IPS-NIHi11 (cell line): ENCODE measurements at regions not wholly inside any gene's neighbourhood (a gene's known extent, or its start where the extent isn't known, plus 50 kb on each side); places are given as distances from the start of the nearest gene placed in this dataset.

Experiments used
- DNase-seq: peaks from one replicate; pipeline ENCODE4 v3.0.0; 2012; ENCODE audit warnings: mixed read lengths, low spot score

DNA sequence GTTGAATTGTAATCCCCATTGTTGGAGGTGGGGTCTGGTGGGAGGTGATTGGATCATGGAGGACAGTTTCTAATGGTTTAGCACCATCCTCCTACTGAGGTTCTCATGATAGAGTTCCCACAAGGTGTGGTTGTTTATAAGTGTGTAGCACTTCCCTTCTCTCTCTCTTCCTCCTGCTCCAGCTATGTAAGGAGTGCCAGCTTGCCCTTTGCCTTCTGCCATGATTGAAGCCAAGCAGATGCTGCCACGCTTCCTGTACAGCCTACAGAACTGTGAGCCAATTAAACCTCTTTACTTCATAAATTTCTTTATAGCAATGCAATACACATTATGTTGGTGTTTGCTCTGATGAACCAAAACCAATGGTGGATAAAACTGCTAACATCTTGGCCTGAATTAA lies 238.2 kb downstream of the EFNB2 start:
- DNase-seq = no peak

- no peak for DNase-seq
Measured at GRCh38 chr13:106296723-106297122, 238.7 kb downstream of the EFNB2 start.

DNA sequence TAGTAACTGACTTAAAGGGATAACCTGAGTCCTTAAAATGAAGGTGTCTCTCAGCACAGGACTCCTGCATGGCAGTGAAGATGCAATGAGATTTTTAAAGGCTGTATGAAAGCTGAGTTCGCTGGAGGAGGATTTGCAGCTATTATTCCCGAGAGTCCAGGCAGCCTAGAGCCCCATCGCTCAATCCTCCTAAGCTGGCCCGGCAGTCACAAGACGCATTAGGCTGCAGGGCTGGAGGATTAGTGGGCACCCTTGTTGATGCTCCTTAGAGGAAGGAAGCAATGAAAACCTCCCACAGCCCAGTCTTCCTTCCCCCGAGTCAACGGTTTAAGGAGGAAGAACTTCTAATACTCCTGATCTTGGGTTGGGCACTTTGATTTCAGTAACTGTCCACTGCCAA lies 239.5 kb downstream of the EFNB2 start:
- no peak for DNase-seq

DNA sequence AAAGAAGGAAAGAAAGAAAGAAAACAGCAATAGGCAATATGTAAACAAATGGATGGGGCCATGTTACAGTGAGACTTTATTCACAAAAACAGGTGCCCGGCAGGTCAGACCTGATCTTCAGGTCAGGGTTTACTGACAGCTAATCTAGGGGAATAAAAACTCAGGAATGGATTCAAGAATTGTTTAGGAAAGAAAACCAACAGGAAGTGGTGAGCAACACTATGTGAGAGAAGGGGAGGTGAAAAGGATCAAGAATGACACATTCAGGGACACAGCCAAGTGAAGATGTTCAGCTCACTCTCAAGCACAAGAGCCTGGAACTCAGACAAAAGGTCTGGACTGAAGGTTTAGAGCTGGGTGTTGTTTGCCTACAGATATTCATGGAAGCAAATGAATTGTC lies 244.5 kb downstream of the EFNB2 start:
- no peak for DNase-seq

DNA sequence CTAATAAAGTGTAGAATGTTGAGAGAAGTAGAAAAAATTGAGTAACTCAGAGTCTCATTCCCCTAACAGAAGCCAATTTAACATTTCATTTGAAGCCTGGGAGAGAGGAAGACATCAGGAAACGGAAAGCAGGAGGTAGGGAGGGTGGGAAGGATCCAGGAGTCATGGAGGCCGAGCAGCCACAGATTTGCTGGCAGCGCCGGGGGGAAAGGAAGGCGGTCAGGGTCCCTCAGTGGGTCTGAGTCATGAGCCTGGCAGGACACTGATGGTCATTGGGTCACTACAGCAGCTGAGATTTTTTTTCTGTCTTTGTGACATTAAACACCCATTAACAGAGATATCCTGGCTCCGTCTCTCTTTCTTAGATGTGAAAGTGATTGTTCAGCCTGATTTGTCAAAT lies 248.1 kb downstream of the EFNB2 start:
- no peak for DNase-seq

DNA sequence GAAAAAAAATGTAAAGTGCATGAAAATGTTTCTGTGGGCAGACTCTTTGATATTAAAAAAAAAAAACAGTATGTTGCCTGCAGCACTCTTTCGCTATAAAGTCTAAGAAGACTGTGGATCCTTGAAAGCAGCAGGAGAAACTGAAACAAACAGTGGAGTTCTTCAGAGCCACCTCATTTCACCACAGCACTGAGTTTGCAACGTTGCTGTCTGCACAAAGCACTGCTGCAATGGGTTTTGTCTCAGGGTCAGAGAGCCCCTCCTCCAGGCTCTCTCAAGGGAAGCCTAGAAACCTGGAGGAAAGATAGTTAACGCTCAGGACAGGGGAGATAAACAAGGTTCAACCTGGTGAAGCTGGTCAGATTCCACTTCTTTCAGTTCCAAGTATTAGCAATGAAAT lies 248.7 kb downstream of the EFNB2 start:
- DNase-seq = no peak

GRCh38 chr13:106284358-106284757 lies 251.1 kb downstream of the EFNB2 start:
- no peak for DNase-seq

- DNase-seq = no peak
Measured at GRCh38 chr13:106281426-106281825, 254.0 kb downstream of the EFNB2 start.

- no peak for DNase-seq
Measured at GRCh38 chr13:106277484-106278154, 257.8 kb downstream of the EFNB2 start.

DNA sequence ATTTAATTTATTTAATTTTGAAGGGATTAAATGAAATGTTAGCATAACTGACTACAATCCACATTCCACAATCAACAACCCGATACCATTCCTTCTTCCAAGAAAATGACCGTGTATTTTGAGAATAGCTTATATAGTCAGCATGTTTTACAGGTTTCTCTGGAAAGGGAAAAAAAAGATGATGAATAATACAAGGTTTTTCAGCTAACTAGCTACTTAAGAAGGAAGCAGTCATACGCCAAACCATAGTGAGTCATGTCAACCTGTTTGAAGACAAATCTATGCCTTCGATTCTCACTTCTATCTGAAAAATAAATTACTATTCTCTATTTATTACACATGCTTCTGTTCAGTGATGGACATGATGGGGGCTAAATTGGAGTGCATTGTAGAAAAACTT lies 258.6 kb downstream of the EFNB2 start:
- no peak for DNase-seq

DNA sequence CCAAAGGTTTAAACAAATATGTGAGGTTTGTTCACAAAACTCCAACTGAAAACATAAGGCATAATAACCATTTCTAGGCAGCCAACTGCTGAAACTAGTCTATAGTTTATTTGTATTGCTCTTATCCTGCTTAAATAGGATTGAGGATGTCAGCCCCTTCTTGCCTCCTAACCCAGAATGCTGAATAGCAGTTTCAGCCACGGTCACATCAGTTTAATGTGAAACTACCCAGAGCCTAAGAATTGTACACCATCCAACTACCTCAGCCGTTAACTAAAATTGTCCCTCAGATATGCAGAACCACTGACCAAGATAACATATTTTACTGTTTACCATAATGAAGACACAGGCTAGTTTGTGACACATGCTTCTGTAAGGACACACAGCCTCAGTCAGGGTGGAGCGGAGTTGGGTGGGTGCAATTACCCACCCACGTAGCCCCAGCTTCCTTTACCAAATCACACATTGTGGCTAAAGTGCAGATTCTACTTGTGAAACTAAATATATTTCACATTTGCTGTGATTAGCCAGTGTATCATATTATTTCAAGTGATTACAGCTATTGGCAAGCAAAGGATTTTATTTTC lies 259.9 kb downstream of the EFNB2 start:
- DNase-seq = no peak

GRCh38 chr13:106274551-106275203 lies 260.8 kb downstream of the EFNB2 start:
- no peak for DNase-seq

DNA sequence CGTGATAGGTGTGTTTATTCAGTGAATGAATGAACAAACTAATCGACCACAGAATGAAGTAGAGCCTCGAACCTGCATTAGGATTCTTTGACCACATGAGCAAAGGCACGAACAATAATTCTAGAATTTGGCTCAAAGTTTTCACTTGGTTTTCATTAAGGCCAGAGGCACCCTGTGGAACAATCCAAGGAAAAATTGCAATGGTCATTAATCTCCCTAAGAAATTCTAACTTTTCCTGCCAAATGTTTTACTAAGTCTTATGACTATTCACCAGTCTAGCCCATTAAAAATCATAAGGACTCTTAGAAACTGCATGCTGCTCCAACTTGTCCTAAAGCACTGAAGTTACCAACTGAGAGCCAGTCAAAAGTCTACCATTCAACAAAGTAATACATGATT lies 271.7 kb downstream of the EFNB2 start:
- no peak for DNase-seq

DNA sequence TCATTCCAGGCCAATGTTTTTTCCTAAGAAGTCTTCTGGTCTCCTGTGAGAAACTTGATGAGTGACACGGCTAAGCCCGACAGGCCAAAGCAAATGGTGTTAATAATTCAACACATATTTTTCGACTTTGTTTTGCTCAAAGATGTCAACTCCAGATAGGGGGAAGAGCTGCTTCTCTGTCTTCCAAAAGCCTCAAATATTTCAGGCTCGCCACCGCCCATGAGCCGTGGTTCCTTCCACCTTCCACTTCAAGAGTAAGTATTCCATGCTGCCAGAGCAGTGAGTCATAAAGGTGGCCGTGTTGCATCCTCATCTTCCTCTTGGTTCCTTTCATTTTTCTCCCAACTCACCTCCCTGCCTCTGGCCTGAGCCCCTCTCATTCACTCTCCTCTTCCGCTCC lies 272.6 kb downstream of the EFNB2 start:
- no peak for DNase-seq

GRCh38 chr13:106261450-106261849 lies 274.0 kb downstream of the EFNB2 start:
- DNase-seq = no peak

DNA sequence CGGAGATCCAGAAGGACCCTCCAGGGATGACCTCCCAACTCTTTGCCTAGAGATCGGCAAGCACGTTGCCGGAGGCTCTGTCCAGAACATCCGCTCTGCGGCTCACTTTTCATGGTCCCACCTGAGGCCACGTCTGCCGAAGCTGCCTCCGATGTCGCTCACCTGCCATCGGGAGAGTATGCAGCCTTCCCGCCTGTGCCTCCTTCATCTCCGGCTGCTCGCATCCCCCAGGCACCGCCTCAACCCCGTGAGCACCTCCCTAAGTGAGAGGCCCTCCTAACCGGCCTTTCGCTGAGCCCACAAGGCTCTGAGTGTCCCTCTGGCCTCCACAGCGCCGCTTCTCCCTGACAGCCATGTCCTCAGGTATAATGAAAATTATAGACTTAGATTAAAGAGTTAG lies 275.1 kb downstream of the EFNB2 start:
- DNase-seq = no peak

- no peak for DNase-seq
Measured at GRCh38 chr13:106259928-106260327, 275.5 kb downstream of the EFNB2 start.

- DNase-seq = no peak
Measured at GRCh38 chr13:106246666-106247188, 288.7 kb downstream of the EFNB2 start.

GRCh38 chr13:106246242-106246641 lies 289.2 kb downstream of the EFNB2 start:
- DNase-seq = no peak

- DNase-seq = no peak
Measured at GRCh38 chr13:106243011-106243565, 292.4 kb downstream of the EFNB2 start.

GRCh38 chr13:106241974-106242953 lies 293.2 kb downstream of the EFNB2 start:
- DNase-seq = no peak

DNA sequence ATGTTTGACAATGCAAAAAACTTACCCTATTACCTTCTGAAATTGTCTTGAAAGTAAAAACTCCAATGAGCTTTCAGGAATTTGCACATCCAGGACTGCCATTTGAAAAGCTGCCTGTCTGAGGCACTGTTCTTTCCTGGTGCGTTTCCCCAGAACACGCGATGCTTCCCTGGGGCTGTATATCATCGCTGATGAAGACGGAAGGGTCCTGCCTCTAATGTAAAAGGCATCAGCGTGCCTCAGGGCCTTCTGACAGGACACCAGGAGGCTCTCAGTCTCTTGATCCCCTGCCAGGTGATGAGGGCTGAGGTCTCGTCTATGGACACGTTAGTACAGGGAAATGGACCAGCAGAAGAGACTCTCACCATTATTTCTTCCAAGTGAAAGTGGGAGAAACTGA lies 296.8 kb downstream of the EFNB2 start:
- no peak for DNase-seq
